ENCODE measurements at regions not wholly inside any gene's neighbourhood (a gene's known extent, or its start where the extent isn't known, plus 50 kb on each side); places are given as distances from the start of the nearest gene placed in this dataset.
"Not testable (repeated sequence)": the region's sequence is repeated elsewhere in the genome, so short reads cannot be mapped to it uniquely, and the experiment has no call there.

GRCh38 chr6:137969874-137970273 is 102.8 kb downstream of the TNFAIP3 start:
- no peak for DNase-seq (ENCODE audit: low read depth in 2 of 2)

- DNase-seq (ENCODE audit: low read depth in 2 of 2): peak; percentile 34 to 38
Observed at GRCh38 chr6:137970368-137970767, 103.3 kb downstream of the TNFAIP3 start.

GRCh38 chr6:137973201-137973600 is 106.1 kb downstream of the TNFAIP3 start:
- no peak for DNase-seq (ENCODE audit: low read depth in 2 of 2)

- DNase-seq (ENCODE audit: low read depth in 2 of 2): no peak
Observed at GRCh38 chr6:137975188-137975940, 108.3 kb downstream of the TNFAIP3 start.

GRCh38 chr6:137976430-137976829 is 109.4 kb downstream of the TNFAIP3 start:
- DNase-seq (ENCODE audit: low read depth in 2 of 2): no peak

GRCh38 chr6:137977206-137977605 is 110.1 kb downstream of the TNFAIP3 start:
- no peak for DNase-seq (ENCODE audit: low read depth in 2 of 2)

- DNase-seq (ENCODE audit: low read depth in 2 of 2): no peak
Observed at GRCh38 chr6:137977814-137978213, 110.8 kb downstream of the TNFAIP3 start.

GRCh38 chr6:137978252-137978896 is 111.3 kb downstream of the TNFAIP3 start:
- peak; percentile 23 to 36 for DNase-seq (ENCODE audit: low read depth in 2 of 2)

GRCh38 chr6:137979263-137979662 is 112.2 kb downstream of the TNFAIP3 start:
- DNase-seq (ENCODE audit: low read depth in 2 of 2): not testable (repeated sequence)

GRCh38 chr6:137980777-137981176 is 113.7 kb downstream of the TNFAIP3 start:
- no peak for DNase-seq (ENCODE audit: low read depth in 2 of 2)

- no peak for DNase-seq (ENCODE audit: low read depth in 2 of 2)
Observed at GRCh38 chr6:137981758-137982157, 114.7 kb downstream of the TNFAIP3 start.

GRCh38 chr6:137982418-137983189 is 115.5 kb downstream of the TNFAIP3 start:
- no peak for DNase-seq (ENCODE audit: low read depth in 2 of 2)

- no peak for DNase-seq (ENCODE audit: low read depth in 2 of 2)
Observed at GRCh38 chr6:137983269-137983668, 116.2 kb downstream of the TNFAIP3 start.

- no peak for DNase-seq (ENCODE audit: low read depth in 2 of 2)
Observed at GRCh38 chr6:137989664-137990063, 117.6 kb downstream of the PERP start.

- no peak for DNase-seq (ENCODE audit: low read depth in 2 of 2)
Observed at GRCh38 chr6:137995371-137995770, 111.8 kb downstream of the PERP start.

GRCh38 chr6:137998461-137999019 is 108.7 kb downstream of the PERP start:
- no peak for DNase-seq (ENCODE audit: low read depth in 2 of 2)

GRCh38 chr6:137999815-138000214 is 107.4 kb downstream of the PERP start:
- no peak for DNase-seq (ENCODE audit: low read depth in 2 of 2)

GRCh38 chr6:138000941-138001340 is 106.3 kb downstream of the PERP start:
- no peak for DNase-seq (ENCODE audit: low read depth in 2 of 2)

GRCh38 chr6:138001750-138002349 is 105.4 kb downstream of the PERP start:
- peak in 1 of 2 donors; percentile 52 for DNase-seq (ENCODE audit: low read depth in 2 of 2)

- DNase-seq (ENCODE audit: low read depth in 2 of 2): no peak
Observed at GRCh38 chr6:138004430-138005287, 102.6 kb downstream of the PERP start.

GRCh38 chr6:138005846-138006245 is 101.4 kb downstream of the PERP start:
- DNase-seq (ENCODE audit: low read depth in 2 of 2): no peak

Measured in stimulated activated CD4-positive, alpha-beta T cell treated with anti-CD3 and anti-CD28 coated beads, Interleukin-15, amount 100 ng/mL, for 48 hours (primary cell).